ENCODE measurements at regions not wholly inside any gene's neighbourhood (a gene's known extent, or its start where the extent isn't known, plus 50 kb on each side); places are given as distances from the start of the nearest gene placed in this dataset.

GRCh38 chr12:13504074-13504473 is 307.5 kb downstream of the EMP1 start:
- no peak for DNase-seq
- H3K36me3 ChIP-seq (replicated peaks; ENCODE audit: control insufficient read depth, insufficient read depth, low read length), result no peaks in the 10 kb centered on the region
- no peaks in the 10 kb centered on the region for H3K27me3 ChIP-seq (ENCODE audit: control insufficient read depth, insufficient read depth, low read length)
- H3K4me3 ChIP-seq (ENCODE audit: insufficient read depth, low read depth, low read length), result no peak overlapping the region

GRCh38 chr12:13503094-13503835 is 306.7 kb downstream of the EMP1 start:
- DNase-seq, result no peak
- Histone ChIP-seq H3K36me3 (replicated peaks; ENCODE audit: control insufficient read depth, insufficient read depth, low read length) (no peaks in the 10 kb centered on the region), H3K4me3 (ENCODE audit: insufficient read depth, low read depth, low read length) (no peak overlapping the region), H3K27me3 (ENCODE audit: control insufficient read depth, insufficient read depth, low read length) (no peaks in the 10 kb centered on the region)

GRCh38 chr12:13499008-13499407 is 302.5 kb downstream of the EMP1 start:
- no peak for DNase-seq
- Histone ChIP-seq H3K36me3 (replicated peaks; ENCODE audit: control insufficient read depth, insufficient read depth, low read length) (no peaks in the 10 kb centered on the region), H3K4me3 (ENCODE audit: insufficient read depth, low read depth, low read length) (no peak overlapping the region), H3K27me3 (ENCODE audit: control insufficient read depth, insufficient read depth, low read length) (no peaks in the 10 kb centered on the region)

DNA sequence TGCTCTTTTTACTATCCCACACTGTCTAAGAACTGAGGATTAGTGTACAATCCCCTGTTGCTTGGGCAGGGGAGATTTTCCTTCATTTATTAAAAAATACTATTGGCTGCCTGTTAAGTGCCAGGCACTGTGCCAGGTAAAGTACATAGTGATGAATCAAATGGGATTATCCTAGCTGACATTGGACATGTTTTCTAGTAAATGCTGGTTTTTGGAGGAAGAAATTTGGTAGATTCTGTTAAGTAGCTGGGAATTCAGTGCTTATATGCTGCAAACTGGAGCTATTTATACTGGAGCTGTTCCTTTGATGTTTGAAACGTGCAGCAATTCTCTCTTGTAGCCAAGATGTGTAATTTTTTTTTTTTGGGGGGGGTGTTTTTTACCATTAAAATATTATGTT is 299.6 kb downstream of the EMP1 start:
- DNase-seq, result no peak
- H3K36me3 ChIP-seq (replicated peaks; ENCODE audit: control insufficient read depth, insufficient read depth, low read length), result no peaks in the 10 kb centered on the region
- no peaks in the 10 kb centered on the region for H3K27me3 ChIP-seq (ENCODE audit: control insufficient read depth, insufficient read depth, low read length)
- H3K4me3 ChIP-seq (ENCODE audit: insufficient read depth, low read depth, low read length), result no peak overlapping the region

DNA sequence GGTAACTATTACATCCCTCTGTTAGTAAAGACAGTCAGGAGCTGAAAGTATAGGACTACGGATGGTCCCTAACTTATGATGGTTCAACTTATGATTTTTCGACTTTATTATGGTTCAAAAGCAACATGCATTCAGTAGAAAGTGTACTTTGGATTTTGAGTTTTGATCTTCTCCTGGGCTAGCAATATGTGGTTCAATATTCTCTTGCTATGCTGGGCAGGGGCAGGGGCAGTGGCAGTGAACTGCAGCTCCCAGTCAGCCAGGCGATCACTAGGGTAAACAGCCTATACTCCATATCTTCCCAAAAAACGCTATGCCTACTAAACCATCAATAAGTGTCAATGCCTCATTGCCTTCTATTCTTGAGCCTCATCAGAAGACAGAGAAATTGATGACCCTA is 292.7 kb downstream of the EMP1 start:
- Histone ChIP-seq H3K27me3 (ENCODE audit: control insufficient read depth, insufficient read depth, low read length) (no peaks in the 10 kb centered on the region), H3K36me3 (replicated peaks; ENCODE audit: control insufficient read depth, insufficient read depth, low read length) (no peaks in the 10 kb centered on the region), H3K4me3 (ENCODE audit: insufficient read depth, low read depth, low read length) (no peak overlapping the region)
- DNase-seq, result no peak

DNA sequence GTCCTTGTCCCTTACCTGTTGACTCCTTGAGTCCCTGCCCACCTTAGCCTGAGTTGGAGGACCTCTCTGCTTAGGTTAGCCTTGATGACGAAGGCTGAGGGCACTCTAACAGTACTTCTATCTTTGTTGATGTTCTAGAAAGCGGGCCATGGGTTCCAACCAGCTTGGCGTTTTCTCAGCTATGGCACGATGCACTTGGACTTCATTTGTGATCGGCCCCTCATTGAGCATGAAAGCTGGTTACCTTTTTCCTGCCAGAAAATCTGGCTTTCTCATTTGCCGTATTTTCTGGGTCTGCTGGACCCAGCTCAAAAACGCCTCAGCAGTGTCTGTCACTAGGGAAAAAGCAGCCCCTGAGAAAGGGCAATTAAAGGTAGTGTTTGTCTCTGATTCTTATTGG is 290.8 kb downstream of the EMP1 start:
- H3K36me3 ChIP-seq (replicated peaks; ENCODE audit: control insufficient read depth, insufficient read depth, low read length), result no peaks in the 10 kb centered on the region
- no peak overlapping the region for H3K4me3 ChIP-seq (ENCODE audit: insufficient read depth, low read depth, low read length)
- no peak for DNase-seq
- H3K27me3 ChIP-seq (ENCODE audit: control insufficient read depth, insufficient read depth, low read length), result no peaks in the 10 kb centered on the region

DNA sequence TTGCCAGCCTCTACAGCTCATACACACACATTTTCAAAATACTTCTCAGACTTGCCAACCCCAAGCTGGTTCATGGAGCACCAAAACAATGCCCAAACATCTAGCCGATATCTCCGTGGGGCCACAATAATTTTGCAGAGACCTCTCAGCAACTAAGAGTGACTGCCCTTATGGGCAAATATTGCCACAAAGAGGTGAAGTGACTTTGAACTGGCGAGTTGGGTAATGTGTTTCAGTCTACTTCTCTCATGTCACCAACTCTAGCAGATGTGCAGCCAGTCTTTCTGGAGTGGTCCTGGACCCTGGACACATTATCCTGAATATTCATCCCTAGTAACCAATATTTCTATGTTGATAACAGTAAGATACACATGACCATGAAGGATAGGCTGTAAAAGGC is 290.3 kb downstream of the EMP1 start:
- DNase-seq, result no peak
- H3K4me3 ChIP-seq (ENCODE audit: insufficient read depth, low read depth, low read length), result no peak overlapping the region
- H3K36me3 ChIP-seq (replicated peaks; ENCODE audit: control insufficient read depth, insufficient read depth, low read length), result no peaks in the 10 kb centered on the region
- no peaks in the 10 kb centered on the region for H3K27me3 ChIP-seq (ENCODE audit: control insufficient read depth, insufficient read depth, low read length)

- Histone ChIP-seq H3K36me3 (replicated peaks; ENCODE audit: control insufficient read depth, insufficient read depth, low read length) (no peaks in the 10 kb centered on the region), H3K27me3 (ENCODE audit: control insufficient read depth, insufficient read depth, low read length) (no peaks in the 10 kb centered on the region), H3K4me3 (ENCODE audit: insufficient read depth, low read depth, low read length) (no peak overlapping the region)
- no peak for DNase-seq
These were observed 282.2 kb downstream of the EMP1 start for GRCh38 chr12:13478650-13479181.

GRCh38 chr12:13474381-13474780 is 277.9 kb downstream of the EMP1 start:
- no peak for DNase-seq
- Histone ChIP-seq H3K36me3 (replicated peaks; ENCODE audit: control insufficient read depth, insufficient read depth, low read length) (no peaks in the 10 kb centered on the region), H3K27me3 (ENCODE audit: control insufficient read depth, insufficient read depth, low read length) (no peaks in the 10 kb centered on the region), H3K4me3 (ENCODE audit: insufficient read depth, low read depth, low read length) (no peak overlapping the region)

GRCh38 chr12:13472690-13473089 is 276.2 kb downstream of the EMP1 start:
- DNase-seq, result no peak
- no peak overlapping the region for H3K4me3 ChIP-seq (ENCODE audit: insufficient read depth, low read depth, low read length)
- H3K27me3 ChIP-seq (ENCODE audit: control insufficient read depth, insufficient read depth, low read length), result no peaks in the 10 kb centered on the region
- H3K36me3 ChIP-seq (replicated peaks; ENCODE audit: control insufficient read depth, insufficient read depth, low read length), result no peaks in the 10 kb centered on the region

- Histone ChIP-seq H3K36me3 (replicated peaks; ENCODE audit: control insufficient read depth, insufficient read depth, low read length) (no peaks in the 10 kb centered on the region), H3K27me3 (ENCODE audit: control insufficient read depth, insufficient read depth, low read length) (no peaks in the 10 kb centered on the region), H3K4me3 (ENCODE audit: insufficient read depth, low read depth, low read length) (no peak overlapping the region)
- no peak for DNase-seq
These were observed 274.9 kb downstream of the EMP1 start for GRCh38 chr12:13471471-13471870.

DNA sequence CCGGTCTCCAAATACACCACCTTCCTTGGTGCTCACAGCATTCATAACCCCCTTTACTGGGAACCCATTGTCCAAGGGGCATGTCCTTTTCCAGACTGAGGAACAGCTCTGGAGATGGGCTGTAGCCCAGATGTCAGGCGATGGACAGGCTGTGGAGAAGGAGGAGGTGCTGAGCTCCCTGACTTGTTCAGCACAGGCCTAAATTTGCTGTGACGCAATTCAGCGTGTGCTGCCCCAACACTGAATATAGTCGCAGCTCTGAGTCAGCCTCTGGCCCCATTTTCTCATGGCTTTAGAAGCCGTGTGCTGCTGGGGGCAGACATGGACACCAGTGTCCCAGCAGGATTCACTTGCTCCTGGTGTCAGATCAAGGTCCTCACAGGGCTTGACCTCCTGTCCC is 269.1 kb downstream of the EMP1 start:
- Histone ChIP-seq H3K27me3 (ENCODE audit: control insufficient read depth, insufficient read depth, low read length) (no peaks in the 10 kb centered on the region), H3K36me3 (replicated peaks; ENCODE audit: control insufficient read depth, insufficient read depth, low read length) (no peaks in the 10 kb centered on the region), H3K4me3 (ENCODE audit: insufficient read depth, low read depth, low read length) (no peak overlapping the region)
- DNase-seq, result no peak

DNA sequence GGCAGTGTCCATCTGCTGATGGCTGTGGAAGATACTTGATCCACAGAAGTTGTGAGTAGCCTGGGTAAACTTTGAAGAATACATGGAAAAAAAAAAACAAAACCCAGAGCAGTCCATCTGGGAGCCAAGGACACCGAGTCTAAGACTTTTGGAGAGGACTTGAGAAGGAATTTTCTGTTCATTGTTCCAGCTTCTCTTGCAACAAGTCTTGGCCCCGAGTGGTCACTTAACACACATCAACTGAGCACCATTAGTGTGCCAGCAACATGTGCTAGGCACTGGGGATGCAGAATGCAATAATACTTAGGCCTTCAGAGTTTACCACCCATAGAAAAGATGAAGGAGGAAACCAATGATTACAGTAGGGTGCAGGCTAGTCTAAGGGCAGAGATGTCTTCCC is 266.7 kb downstream of the EMP1 start:
- no peak for DNase-seq
- no peaks in the 10 kb centered on the region for H3K36me3 ChIP-seq (replicated peaks; ENCODE audit: control insufficient read depth, insufficient read depth, low read length)
- H3K4me3 ChIP-seq (ENCODE audit: insufficient read depth, low read depth, low read length), result no peak overlapping the region
- H3K27me3 ChIP-seq (ENCODE audit: control insufficient read depth, insufficient read depth, low read length), result no peaks in the 10 kb centered on the region

DNA sequence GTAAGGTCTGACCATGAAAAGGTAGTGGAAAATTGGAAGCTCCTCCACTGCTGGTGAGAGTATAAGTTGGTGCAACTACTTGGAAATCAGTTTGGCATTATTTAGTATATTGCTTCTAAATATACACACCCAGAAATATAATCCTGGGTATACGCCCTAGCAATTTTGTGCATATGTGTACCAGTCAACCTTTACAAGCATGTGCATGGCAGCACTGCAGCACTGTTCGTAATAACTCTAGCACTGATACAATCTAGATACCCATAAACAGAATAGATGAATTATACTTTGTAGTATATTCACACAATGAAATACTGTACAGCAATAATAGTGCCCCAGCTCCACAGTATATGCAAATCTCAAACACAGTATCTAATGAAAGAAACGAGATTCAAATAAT is 265.9 kb downstream of the EMP1 start:
- Histone ChIP-seq H3K4me3 (ENCODE audit: insufficient read depth, low read depth, low read length) (no peak overlapping the region), H3K27me3 (ENCODE audit: control insufficient read depth, insufficient read depth, low read length) (no peaks in the 10 kb centered on the region), H3K36me3 (replicated peaks; ENCODE audit: control insufficient read depth, insufficient read depth, low read length) (no peaks in the 10 kb centered on the region)
- DNase-seq, result no peak

DNA sequence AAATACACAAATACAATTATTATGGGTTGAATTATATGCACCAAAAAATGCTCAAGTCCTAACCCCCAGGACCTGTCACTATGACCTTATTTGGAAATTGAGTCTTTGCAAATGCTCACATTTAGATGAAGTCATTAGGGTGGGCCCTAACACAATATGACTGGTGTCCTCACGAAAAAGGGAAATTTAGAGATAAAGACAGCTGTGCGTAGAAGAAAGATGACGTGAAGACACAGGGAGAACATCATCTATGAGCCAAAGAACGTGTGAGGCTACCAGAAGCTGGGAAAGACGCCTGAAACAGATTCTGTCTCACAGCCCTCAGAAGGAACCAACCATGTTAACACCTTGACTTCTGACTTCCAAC is 259.2 kb downstream of the EMP1 start:
- H3K36me3 ChIP-seq (replicated peaks; ENCODE audit: control insufficient read depth, insufficient read depth, low read length), result no peaks in the 10 kb centered on the region
- no peaks in the 10 kb centered on the region for H3K27me3 ChIP-seq (ENCODE audit: control insufficient read depth, insufficient read depth, low read length)
- no peak overlapping the region for H3K4me3 ChIP-seq (ENCODE audit: insufficient read depth, low read depth, low read length)
- no peak for DNase-seq
